ENCODE measurements at regions not wholly inside any gene's neighbourhood (a gene's known extent, or its start where the extent isn't known, plus 50 kb on each side); places are given as distances from the start of the nearest gene placed in this dataset.

DNA sequence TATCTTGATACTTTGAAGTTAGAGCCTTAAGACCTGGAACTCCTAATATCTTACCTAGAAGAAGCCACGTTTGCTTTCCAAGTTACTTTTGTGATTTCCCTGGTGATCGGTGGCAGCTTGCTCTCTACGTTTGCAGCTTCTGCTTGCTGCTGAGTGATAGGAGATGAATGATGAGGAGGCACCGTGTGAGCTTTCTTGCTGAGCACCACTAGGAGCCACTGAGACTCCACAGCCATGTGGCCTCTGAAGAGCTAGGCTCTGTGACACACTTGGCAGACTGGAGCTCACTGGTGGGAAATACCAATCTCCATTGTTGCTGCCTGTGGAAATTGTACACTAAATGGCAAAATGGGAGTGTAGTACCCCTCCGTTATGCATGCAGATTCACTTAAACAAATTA lies 161.8 kb downstream of the IBTK start:
- TF ChIP-seq, protein P1, sequence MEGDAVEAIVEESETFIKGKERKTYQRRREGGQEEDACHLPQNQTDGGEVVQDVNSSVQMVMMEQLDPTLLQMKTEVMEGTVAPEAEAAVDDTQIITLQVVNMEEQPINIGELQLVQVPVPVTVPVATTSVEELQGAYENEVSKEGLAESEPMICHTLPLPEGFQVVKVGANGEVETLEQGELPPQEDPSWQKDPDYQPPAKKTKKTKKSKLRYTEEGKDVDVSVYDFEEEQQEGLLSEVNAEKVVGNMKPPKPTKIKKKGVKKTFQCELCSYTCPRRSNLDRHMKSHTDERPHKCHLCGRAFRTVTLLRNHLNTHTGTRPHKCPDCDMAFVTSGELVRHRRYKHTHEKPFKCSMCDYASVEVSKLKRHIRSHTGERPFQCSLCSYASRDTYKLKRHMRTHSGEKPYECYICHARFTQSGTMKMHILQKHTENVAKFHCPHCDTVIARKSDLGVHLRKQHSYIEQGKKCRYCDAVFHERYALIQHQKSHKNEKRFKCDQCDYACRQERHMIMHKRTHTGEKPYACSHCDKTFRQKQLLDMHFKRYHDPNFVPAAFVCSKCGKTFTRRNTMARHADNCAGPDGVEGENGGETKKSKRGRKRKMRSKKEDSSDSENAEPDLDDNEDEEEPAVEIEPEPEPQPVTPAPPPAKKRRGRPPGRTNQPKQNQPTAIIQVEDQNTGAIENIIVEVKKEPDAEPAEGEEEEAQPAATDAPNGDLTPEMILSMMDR (IDR thresholded peaks at IDR 0.05): no peak
- H3K27me3 Mint-ChIP-seq (ENCODE audit: insufficient read depth): no peaks in the 10 kb centered on the region
- no peak overlapping the region for H3K4me3 Mint-ChIP-seq
- H3K9me3 Mint-ChIP-seq: no peaks in the 10 kb centered on the region
- no peak overlapping the region for H3K27ac Mint-ChIP-seq
- H3K4me1 Mint-ChIP-seq (ENCODE audit: low read depth): peaks cover 5% of the 10 kb centered on the region
- no peaks in the 10 kb centered on the region for H3K36me3 Mint-ChIP-seq (ENCODE audit: low read depth)
- no peak for DNase-seq

DNA sequence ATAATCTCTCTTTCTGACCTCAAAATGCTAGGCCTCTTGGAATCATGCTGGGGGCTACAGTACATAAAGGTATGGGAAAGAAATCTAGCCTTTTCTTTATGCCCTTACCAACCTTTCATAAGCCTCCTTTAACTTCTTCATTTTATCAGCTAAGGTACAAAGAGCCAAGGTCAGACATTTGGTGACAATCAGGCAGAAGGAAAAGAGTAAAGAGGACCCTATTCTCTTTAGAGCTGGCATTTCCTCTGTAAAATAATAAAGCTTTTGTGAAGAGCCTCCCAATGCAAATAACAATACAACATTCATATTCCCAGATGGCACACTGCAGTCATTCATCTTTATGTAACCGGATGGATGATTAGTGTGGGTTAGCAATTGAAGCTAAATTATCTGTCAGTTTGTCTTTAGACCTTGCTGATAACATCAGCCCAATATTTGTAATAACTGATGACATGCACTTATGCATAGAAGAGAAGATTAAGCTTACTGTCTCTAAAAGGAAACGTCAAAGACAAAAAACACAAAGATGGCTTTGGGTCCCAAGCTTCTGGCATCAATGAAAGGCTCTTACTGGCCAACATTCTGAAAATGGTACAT lies 163.1 kb downstream of the IBTK start:
- H3K4me1 Mint-ChIP-seq (ENCODE audit: low read depth): peaks cover 16% of the 10 kb centered on the region
- TF ChIP-seq, protein P1 (IDR thresholded peaks at IDR 0.05): no peak
- H3K27me3 Mint-ChIP-seq (ENCODE audit: insufficient read depth): no peaks in the 10 kb centered on the region
- no peaks in the 10 kb centered on the region for H3K9me3 Mint-ChIP-seq
- no peak overlapping the region for H3K4me3 Mint-ChIP-seq
- H3K27ac Mint-ChIP-seq: no peak overlapping the region
- H3K36me3 Mint-ChIP-seq (ENCODE audit: low read depth): 0 out of 2 replicates have a peak, but pooled peaks cover 2% of the 10 kb centered on the region
- no peak for DNase-seq

DNA sequence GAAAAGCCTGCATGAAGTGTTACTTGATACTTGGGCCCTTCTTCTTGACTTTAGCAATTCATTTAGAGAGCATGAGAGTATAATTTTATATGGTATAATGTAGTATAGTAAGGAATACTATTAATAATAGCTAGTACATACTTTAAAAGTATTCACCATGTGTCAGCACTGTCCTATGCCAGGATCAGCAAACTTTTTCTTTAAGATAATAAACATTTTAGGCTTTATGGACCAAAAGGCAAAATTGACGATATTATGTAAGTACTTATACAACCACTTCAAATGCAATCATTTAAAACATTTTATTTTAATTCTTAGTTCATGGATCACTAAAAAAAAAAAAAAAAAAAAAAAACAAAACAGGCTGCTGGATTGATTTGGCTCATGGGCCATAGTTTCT lies 163.9 kb downstream of the IBTK start:
- Mint-ChIP-seq H3K4me3 (no peak overlapping the region), H3K4me1 (ENCODE audit: low read depth) (peaks cover 21% of the 10 kb centered on the region), H3K27me3 (ENCODE audit: insufficient read depth) (no peaks in the 10 kb centered on the region), H3K27ac (no peak overlapping the region), H3K9me3 (no peaks in the 10 kb centered on the region), H3K36me3 (ENCODE audit: low read depth) (0 out of 2 replicates have a peak, but pooled peaks cover 4% of the 10 kb centered on the region)
- TF ChIP-seq, protein P1 (IDR thresholded peaks at IDR 0.05): no peak
- DNase-seq: no peak

DNA sequence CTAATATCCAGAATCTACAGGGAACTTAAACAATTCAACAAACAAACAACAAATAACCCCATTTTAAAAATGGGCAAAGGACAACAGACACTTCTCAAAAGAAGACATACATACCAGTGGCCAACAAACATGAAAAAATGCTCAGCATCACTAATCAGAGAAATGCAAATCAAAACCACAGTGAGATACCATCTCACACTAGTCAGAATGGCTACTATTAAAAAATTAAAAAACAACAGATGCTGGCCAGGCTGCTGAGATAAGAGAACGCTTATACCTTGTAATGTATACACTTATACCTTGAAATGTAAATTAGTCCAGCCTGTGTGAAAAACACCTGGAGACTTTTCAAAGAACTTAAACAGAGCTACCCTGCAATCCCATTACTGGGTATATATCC lies 166.8 kb downstream of the IBTK start:
- DNase-seq: peak; percentile 29
- H3K36me3 Mint-ChIP-seq (ENCODE audit: low read depth): 0 out of 2 replicates have a peak, but pooled peaks cover 4% of the 10 kb centered on the region
- no peak overlapping the region for H3K4me3 Mint-ChIP-seq
- no peaks in the 10 kb centered on the region for H3K27me3 Mint-ChIP-seq (ENCODE audit: insufficient read depth)
- H3K4me1 Mint-ChIP-seq (ENCODE audit: low read depth): peaks cover 30% of the 10 kb centered on the region
- no peaks in the 10 kb centered on the region for H3K9me3 Mint-ChIP-seq
- no peak overlapping the region for H3K27ac Mint-ChIP-seq
- TF ChIP-seq, protein P1 (IDR thresholded peaks at IDR 0.05): no peak

DNA sequence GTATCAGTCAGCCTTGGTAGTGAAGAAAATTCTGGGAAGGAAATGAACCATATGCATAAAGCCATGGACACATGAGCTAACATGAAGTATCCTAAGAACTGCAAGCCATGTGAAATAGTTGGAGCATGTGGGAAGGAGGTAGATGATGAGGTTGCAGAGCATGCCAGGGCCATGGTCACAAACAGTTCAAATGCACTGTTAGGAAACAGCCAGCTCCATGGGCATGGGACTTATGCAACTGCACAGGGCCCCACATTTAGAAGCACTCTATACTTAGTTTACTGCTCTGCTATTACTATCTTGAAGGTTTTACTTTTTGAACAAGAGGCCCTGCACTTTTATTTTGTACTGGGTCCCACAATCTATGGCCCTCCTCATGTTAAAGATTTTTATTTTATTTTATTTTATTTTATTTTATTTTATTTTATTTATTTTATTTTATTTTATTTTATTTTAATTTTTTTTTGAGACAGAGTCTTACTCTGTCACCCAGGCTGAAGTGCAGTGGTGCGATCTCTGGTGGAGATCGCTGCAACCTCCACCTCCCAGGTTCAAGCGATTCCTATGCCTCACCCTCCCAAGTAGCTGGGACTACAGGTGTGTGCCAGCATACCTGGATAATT lies 169.1 kb downstream of the IBTK start:
- Mint-ChIP-seq H3K4me1 (ENCODE audit: low read depth) (peaks cover 33% of the 10 kb centered on the region), H3K27me3 (ENCODE audit: insufficient read depth) (no peaks in the 10 kb centered on the region), H3K4me3 (no peak overlapping the region), H3K36me3 (ENCODE audit: low read depth) (0 out of 2 replicates have a peak, but pooled peaks cover 4% of the 10 kb centered on the region), H3K9me3 (no peaks in the 10 kb centered on the region), H3K27ac (no peak overlapping the region)
- no peak for DNase-seq
- TF ChIP-seq, protein P1 (IDR thresholded peaks at IDR 0.05): no peak
